ENCODE measurements at regions not wholly inside any gene's neighbourhood (a gene's known extent, or its start where the extent isn't known, plus 50 kb on each side); places are given as distances from the start of the nearest gene placed in this dataset.

GRCh38 chr2:201968476-201968875 lies 65.2 kb upstream of the FZD7 start:
- TF ChIP-seq CTCF (IDR thresholded peaks at IDR 0.05) (no peak), POLR2A (IDR thresholded peaks at IDR 0.05) (no peak)

Measured in Peyer's patch (tissue), 4 donors.